ENCODE measurements at regions not wholly inside any gene's neighbourhood (a gene's known extent, or its start where the extent isn't known, plus 50 kb on each side); places are given as distances from the start of the nearest gene placed in this dataset.

- TF ChIP-seq, protein P1, sequence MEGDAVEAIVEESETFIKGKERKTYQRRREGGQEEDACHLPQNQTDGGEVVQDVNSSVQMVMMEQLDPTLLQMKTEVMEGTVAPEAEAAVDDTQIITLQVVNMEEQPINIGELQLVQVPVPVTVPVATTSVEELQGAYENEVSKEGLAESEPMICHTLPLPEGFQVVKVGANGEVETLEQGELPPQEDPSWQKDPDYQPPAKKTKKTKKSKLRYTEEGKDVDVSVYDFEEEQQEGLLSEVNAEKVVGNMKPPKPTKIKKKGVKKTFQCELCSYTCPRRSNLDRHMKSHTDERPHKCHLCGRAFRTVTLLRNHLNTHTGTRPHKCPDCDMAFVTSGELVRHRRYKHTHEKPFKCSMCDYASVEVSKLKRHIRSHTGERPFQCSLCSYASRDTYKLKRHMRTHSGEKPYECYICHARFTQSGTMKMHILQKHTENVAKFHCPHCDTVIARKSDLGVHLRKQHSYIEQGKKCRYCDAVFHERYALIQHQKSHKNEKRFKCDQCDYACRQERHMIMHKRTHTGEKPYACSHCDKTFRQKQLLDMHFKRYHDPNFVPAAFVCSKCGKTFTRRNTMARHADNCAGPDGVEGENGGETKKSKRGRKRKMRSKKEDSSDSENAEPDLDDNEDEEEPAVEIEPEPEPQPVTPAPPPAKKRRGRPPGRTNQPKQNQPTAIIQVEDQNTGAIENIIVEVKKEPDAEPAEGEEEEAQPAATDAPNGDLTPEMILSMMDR (IDR thresholded peaks at IDR 0.05; ENCODE audit: insufficient read depth, low read length): no peak
- no peak for TF ChIP-seq REST (IDR thresholded peaks at IDR 0.05; ENCODE audit: insufficient replicate concordance, low read depth)
- no peak for TF ChIP-seq GABPA (IDR thresholded peaks at IDR 0.05; ENCODE audit: low read depth)
- TF ChIP-seq POLR2AphosphoS5 (IDR thresholded peaks at IDR 0.05; ENCODE audit: low read depth): no peak
- no peak for TF ChIP-seq SPI1 (IDR thresholded peaks at IDR 0.05; ENCODE audit: borderline replicate concordance, low read depth)
Measured at GRCh38 chr14:106651016-106651415, 1124.6 kb downstream of the TMEM121 start.
